GM21367 (cell line): ENCODE measurements at regions not wholly inside any gene's neighbourhood (a gene's known extent, or its start where the extent isn't known, plus 50 kb on each side); places are given as distances from the start of the nearest gene placed in this dataset.
A peak's percentile ranks its signal among the peaks of the same experiment; 100 is the strongest.

Source experiments
- ATAC-seq: cut with Tn5 transposase; IDR thresholded peaks from one replicate; pipeline ENCODE4 v1.9.1; 2021; ENCODE audit not compliant: unreplicated experiment

GRCh38 chr9:71383308-71383940 lies 262.0 kb upstream of the TRPM3 start:
- no peak for ATAC-seq

GRCh38 chr9:71368157-71368556 lies 246.7 kb upstream of the TRPM3 start:
- ATAC-seq, result no peak

- ATAC-seq, result no peak
Observed at GRCh38 chr9:71364186-71364955, 242.9 kb upstream of the TRPM3 start.

GRCh38 chr9:71363286-71363961 lies 242.0 kb upstream of the TRPM3 start:
- ATAC-seq, result no peak

GRCh38 chr9:71361357-71361756 lies 239.9 kb upstream of the TRPM3 start:
- no peak for ATAC-seq

- no peak for ATAC-seq
Observed at GRCh38 chr9:71357346-71357745, 235.9 kb upstream of the TRPM3 start.

- ATAC-seq, result no peak
Observed at GRCh38 chr9:71355884-71356283, 234.5 kb upstream of the TRPM3 start.

GRCh38 chr9:71353720-71354119 lies 232.3 kb upstream of the TRPM3 start:
- ATAC-seq, result no peak

- no peak for ATAC-seq
Observed at GRCh38 chr9:71352837-71353236, 231.4 kb upstream of the TRPM3 start.

GRCh38 chr9:71349218-71349617 lies 227.8 kb upstream of the TRPM3 start:
- no peak for ATAC-seq

GRCh38 chr9:71333321-71333720 lies 211.9 kb upstream of the TRPM3 start:
- no peak for ATAC-seq

GRCh38 chr9:71331603-71332002 lies 210.2 kb upstream of the TRPM3 start:
- no peak for ATAC-seq

GRCh38 chr9:71329873-71330272 lies 208.5 kb upstream of the TRPM3 start:
- no peak for ATAC-seq

- ATAC-seq, result no peak
Observed at GRCh38 chr9:71326360-71326759, 204.9 kb upstream of the TRPM3 start.

- ATAC-seq, result no peak
Observed at GRCh38 chr9:71323357-71323756, 201.9 kb upstream of the TRPM3 start.

- no peak for ATAC-seq
Observed at GRCh38 chr9:71322311-71322710, 200.9 kb upstream of the TRPM3 start.

- ATAC-seq, result no peak
Observed at GRCh38 chr9:71308454-71308853, 187.0 kb upstream of the TRPM3 start.

- no peak for ATAC-seq
Observed at GRCh38 chr9:71306134-71306533, 184.7 kb upstream of the TRPM3 start.

GRCh38 chr9:71303351-71303750 lies 181.9 kb upstream of the TRPM3 start:
- no peak for ATAC-seq

GRCh38 chr9:71302776-71303175 lies 181.4 kb upstream of the TRPM3 start:
- peak; percentile 42 for ATAC-seq

- ATAC-seq, result no peak
Observed at GRCh38 chr9:71295928-71296327, 174.5 kb upstream of the TRPM3 start.

- no peak for ATAC-seq
Observed at GRCh38 chr9:71286146-71286545, 164.7 kb upstream of the TRPM3 start.
